Hematopoietic multipotent progenitor cell treated with erythropoietin and hydrocortisone succinate and interleukin-3 and kit ligand, for 4 days (in vitro differentiated cells): ENCODE measurements at regions not wholly inside any gene's neighbourhood (a gene's known extent, or its start where the extent isn't known, plus 50 kb on each side); places are given as distances from the start of the nearest gene placed in this dataset.
A peak's percentile ranks its signal among the peaks of the same experiment; 100 is the strongest.
"Not testable (repeated sequence)": the region's sequence is repeated elsewhere in the genome, so short reads cannot be mapped to it uniquely, and the experiment has no call there.

Experiments used
- DNase-seq: peaks from one replicate; pipeline ENCODE4 v3.0.0-alpha.2; 2015

DNA sequence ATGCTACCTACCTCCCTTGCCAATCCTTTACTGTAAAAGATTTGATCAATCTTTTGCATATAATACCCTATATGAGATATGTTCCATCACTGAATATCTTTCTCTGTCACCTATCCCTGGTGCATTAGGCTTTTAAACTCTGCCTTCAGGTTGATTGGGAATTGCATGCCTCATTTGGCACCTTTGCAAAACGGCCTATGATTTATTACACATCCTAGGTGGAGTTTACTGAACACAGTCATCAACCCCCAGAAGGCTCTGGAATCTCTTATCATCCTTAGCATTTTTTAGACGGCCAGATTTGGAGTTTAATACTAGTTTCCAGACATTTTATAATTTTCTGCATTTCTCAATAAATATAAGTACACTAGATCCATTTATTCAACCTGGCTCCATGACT is 448.4 kb upstream of the SLC10A2 start:
- no peak for DNase-seq

DNA sequence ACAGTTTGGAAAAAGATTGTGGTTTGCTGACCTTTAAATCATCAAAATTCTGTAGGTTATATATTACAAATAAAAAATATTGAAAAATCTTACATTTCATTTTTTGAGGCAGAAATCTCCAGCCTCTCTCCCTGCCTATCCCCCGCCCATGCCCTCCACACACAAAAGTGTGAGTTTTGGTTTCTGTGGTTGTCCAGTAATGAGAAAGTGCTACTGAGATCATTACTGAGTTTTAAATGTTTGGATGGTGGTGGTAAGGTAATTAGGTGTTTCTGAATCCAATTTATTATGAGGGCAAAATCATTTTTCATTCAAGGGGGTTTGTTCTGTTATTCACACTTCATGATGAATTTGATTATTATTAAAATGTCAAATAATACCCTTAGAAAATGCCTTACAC is 448.0 kb upstream of the SLC10A2 start:
- DNase-seq = no peak

DNA sequence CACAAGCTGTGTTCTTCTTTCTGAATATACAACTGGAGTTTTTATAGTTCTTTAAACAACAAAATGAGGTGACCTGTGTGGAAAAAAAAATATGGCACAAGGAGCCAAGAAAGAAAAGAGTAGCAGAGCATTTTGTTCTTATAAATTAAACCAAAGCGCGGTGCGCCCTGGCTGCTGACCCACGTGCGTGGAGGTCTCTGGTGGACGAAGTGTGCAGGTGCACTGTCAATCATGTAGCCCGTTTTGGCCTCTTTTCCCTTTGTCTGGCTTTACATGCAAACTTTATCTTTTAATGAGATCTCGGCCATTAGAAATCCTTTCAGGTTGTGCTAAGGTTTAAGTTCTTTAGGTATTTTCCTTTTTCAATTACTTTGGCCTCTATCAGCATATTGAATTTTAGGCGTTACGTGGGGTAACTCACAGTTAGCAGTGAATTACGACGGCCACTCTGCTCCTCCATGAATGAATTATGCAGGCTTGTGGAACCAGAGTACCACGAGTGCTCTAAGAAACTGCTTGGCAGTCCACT is 443.9 kb upstream of the SLC10A2 start:
- no peak for DNase-seq

DNA sequence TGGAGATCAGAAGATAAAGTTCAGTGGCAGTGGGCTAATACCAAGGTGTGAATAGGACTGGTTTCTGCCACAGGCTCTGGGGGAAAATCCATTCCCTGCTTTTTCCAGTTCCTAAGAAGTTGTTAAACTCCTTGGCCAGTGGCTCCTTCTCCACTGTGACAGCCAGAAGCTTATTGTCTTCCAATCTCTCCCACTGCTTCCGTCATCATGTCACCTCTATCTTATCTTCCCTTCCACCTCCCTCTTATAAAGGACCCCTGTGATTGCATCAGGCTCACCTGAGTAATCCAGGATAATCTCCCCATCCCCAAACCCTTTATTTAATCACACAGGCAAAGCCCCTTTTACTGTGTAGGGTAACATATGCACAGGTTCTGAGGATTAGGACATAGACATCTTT is 431.2 kb upstream of the SLC10A2 start:
- no peak for DNase-seq

DNA sequence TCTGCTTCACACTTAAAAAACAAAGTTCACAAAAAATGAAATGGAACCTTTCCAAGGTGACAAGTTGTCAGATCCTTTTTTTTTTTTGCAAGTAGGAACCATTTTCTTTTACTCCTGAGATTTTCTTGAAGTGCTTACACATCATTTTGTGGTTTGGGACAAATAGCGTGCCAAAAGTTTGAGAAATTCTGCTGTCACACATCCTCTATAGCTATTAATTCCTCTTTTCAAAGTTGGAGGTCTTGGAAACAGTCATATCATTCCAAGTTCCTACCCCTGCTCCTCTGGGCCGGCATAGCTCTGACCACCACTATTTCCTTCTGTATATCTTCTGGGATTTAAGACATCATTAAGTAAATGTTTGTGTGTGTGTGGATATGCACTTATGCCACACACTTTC is 421.6 kb upstream of the SLC10A2 start:
- DNase-seq = peak; percentile 14

DNA sequence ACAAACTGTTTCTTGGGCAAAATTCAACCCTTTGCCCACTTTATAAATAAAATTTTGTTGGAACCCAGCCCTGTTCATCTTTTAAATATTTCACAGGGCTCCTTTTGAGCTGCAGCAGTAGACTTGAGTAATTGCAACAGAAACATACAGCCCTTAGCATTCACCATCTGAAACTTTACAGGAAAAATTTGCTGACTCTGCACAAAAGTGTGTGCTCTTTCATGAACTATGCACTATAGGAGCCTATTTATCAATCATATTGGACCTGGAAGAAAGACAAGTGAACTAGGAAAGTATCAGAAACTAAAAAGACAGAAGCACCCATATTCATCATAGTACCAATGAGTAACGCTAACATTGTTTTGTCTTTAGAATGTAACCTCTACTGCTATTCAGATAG is 406.9 kb upstream of the SLC10A2 start:
- no peak for DNase-seq

DNA sequence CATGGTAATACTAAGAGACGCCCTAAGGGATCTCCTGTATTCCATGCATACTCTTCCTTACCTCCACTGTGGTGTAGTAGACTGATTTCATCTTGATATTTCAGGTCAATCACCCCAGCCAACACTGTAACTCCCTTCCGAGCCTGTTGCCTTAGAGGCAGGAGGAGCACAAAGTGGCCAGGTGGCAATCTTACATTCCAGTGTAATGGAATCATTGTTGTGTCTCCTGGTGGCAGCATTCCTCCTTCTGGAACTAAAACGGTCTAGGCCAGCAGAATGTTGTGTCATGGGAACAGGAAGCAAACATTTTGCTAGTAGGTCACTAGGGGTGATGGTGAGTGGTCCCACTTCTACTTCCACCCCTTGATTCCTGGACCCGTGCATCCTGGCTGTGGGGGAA is 405.7 kb upstream of the SLC10A2 start:
- no peak for DNase-seq

DNA sequence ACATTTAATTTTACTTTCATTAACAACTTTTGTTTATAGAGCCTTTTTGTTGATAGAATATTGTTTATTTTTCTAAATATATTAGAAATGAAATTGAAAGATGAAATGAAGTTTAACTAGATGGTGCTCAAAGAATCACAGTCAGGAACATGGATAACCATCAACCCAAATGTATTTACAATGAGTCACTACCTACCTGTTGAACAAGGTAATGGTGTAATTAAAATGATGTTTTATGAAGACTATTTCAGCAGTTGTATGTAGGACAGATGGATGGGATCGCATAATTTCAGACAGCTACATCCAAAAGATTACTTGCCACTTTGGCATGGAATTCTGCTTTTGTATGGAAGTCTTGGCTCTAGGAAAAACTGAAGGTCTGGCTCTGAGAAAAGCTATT is 403.6 kb upstream of the SLC10A2 start:
- DNase-seq = no peak

DNA sequence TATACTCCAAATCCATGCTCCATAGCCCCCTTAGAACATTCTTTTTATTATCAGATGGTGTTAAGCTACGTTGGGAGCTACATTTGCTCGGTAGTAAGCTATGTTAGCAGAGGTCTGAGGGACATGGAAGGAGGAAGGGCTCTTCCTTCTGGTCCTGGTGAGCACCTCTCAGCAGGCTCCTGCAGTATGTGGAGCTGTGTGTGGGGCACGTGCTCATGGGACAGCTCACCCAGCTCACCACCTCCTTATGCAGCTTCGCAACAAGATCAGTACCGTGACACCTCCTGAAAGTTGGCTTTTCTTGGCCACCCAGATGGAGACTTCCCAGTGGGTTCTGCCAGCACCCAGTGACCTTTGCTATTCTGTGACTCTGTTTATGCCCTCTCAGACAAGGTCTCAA is 400.5 kb upstream of the SLC10A2 start:
- no peak for DNase-seq

DNA sequence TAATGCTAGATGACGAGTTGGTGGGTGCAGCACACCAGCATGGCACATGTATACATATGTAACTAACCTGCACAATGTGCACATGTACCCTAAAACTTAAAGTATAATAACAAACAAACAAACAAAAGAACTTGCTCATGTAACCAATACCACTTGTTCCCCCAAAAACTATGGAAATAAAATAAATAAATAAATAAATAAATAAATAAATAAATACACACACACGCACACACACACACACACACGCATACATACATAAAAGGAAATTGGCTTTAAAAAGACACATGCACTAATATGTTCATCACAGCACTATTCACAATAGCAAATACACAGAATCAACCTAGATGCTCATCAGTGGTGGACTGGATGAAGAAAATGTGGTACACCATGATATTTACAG is 394.0 kb upstream of the SLC10A2 start:
- not testable (repeated sequence) for DNase-seq

DNA sequence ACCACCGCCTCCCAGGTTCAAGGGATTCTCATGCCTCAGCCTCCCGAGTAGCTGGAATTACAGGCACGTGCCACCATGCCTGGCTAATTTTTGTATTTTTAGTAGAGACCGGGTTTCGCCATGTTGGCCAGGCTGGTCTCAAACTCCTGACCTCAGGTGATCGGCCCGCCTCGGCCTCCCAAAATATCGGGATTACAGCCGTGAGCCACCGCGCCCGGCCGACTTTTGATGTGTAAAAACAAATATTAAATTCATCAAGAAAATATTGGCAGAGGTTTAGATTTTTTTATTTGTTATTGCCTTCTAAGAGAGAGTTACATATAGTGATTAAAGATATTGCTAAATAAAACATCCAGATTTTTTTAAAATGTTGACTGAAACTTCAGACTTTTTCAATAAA is 390.8 kb upstream of the SLC10A2 start:
- DNase-seq = not testable (repeated sequence)

DNA sequence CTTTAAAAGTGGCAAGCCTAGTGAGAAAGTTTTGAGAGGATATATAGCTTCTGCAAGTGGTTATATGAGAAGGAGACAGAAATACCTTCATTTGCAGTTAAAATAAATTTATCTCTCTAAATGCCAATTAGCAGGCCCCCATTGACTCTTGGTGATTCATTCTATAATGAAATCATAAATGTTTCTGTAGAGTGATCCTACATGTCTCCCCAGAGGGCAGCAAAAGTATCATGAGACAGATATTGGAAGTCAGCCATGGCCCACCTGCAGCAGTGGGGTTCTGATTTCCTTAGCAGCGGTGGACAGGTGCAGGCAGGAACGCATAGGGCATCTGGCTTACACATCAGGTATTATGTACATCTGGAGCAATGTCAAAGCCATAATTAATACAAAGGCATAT is 385.4 kb upstream of the SLC10A2 start:
- no peak for DNase-seq

DNA sequence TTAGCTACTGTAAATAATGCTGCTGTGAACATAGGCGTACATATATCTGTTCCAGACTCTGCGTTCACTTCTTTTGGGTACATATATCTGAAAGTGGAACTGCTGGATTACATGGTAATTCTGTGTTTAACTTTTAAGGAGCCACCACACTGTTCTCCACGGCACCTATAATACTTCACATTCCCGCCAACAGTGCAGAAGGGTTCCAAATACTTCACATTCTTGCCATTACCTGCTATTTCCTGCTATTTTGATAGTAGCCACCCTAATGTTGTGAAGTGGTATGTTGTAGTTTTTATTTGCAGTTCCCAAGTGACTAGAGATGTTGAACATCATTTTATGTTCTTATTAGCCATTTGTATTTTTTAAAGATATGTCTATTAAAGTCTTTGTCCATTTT is 377.4 kb upstream of the SLC10A2 start:
- DNase-seq = no peak

DNA sequence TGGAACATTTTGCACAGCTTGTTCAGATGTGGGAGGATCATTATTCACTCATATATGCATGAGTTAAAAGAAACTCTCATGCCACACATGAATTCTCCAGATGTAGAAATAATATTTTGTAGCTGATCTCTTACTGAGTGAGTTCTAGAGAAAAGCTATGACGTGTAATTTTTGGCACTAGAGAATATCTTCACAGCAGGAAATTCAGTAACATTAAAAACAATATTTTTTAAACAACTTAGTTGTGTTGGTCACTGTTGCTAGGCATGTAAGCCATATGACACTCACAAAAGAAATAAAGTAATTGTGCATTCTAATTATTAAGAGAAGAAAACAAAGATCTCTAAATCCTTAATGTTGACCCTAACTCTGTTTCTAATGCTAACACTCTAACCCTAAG is 371.4 kb upstream of the SLC10A2 start:
- no peak for DNase-seq

DNA sequence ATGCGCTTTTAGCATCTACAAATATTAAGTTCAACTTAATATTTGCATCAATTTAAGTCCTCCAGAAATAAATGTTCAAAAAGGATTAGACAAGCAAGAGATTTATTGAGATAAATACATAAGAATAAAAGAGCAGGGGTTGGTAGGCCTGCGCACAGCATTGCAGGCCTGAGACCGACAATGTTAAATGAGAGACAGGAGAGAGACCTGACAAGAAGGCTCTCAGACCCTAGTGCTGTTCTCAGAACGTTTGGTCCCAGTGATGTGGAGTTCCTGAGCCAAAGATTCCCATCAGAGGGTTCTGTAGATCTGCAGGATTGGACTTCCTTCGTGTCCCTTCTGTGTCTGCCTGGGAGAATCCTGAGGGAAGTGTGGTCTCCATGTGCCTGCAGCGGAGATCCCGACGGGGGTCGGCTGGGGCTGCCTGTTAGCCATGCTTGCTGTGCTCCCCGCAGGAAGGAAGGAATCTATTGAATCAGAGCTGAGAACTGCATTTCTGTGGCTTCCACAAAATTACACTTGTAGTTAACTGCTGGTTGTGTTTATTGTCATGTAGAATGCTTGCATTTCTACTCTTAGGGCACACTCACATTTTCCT is 369.9 kb upstream of the SLC10A2 start:
- no peak for DNase-seq

DNA sequence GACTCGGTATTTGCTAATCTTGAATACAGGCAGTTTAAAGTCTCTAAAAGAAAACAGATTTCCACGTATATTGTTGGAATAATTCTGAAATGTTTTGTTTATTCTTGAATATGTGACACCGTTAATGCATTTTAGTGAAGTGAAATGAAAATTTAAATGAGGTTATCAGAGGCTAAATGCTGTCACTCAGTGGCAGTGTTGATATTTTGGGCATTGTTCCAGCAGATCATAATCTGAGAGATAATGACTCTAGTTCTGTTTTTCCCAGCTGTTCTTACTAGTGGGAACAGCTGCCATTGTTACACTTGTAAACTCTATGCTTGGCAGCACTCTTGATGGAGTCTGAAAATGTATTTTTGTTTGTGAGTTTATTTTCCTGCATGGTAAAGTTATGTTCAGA is 365.6 kb upstream of the SLC10A2 start:
- peak; percentile 67 for DNase-seq

DNA sequence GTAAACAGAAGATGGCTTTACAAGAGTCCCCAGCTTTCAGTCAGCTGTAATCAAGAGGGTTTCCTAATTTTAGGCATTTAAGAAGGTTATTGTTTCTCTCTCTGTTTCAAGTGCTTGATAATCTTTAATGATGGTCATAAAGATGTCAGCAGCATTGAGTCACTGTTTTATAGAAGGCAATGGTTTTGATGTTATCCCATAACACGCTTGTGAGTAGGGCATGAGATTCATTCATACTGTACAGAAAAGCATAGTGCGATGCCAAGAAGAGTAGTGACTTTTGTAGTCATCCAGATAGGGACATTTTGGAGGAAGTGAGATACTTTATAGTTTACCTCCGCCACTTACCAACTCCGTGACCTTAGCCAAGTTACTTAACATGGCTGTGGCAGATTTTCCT is 364.2 kb upstream of the SLC10A2 start:
- DNase-seq = no peak

DNA sequence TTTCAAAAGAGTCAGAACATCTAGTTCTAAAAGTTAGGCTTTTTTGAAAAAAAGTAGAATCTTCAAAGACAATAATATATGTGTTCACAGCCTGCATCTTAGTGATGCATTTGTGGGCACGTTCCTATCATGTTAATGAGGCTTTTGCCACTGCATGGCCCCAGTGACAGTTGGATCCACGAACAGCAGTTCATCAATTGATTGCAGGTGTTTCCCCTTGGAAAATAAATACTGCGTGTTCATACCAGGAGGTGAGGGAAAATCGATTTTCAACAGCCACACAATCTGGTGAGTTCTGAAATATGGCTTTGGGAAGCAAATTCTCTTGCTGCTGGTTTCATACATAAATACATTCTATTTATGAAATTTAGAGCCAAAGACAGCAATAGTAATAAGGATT is 343.8 kb upstream of the SLC10A2 start:
- DNase-seq = no peak

DNA sequence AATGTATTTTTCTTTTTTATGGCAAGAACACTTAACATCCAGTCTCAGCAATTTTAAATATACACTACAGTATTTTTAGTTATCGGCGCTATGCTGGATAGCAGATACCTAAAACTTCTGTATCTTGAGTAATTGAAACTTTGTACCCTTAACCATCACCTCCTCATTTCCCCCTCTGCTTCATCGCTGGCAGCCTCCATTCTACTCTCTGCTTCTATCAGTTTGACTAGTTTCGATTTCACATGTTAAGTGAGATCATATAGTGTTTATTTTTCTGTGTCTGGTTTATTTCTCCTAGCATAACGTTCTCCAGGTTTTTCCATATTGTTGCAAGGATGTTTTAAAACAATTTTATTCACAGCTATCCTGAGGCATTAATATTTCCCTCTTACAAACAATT is 340.8 kb upstream of the SLC10A2 start:
- no peak for DNase-seq

DNA sequence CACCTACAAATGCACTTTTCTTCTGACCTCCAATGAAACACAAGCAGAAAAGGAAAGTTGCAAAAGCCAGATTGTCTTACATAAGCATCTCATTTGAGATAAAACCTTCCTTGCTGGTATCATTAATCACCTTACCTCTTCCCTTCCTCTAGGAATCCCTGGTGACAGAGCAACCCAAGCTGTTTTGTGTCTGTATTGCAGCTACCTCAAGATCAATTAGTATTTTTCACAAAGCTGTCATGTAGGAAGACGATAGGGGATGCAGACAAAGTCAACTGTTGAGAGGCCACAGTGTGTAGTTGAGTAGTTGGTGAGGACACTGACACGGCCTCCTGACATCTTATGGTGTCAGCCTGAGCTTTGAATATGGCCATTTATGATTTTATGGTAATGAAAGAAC is 339.1 kb upstream of the SLC10A2 start:
- DNase-seq = no peak

DNA sequence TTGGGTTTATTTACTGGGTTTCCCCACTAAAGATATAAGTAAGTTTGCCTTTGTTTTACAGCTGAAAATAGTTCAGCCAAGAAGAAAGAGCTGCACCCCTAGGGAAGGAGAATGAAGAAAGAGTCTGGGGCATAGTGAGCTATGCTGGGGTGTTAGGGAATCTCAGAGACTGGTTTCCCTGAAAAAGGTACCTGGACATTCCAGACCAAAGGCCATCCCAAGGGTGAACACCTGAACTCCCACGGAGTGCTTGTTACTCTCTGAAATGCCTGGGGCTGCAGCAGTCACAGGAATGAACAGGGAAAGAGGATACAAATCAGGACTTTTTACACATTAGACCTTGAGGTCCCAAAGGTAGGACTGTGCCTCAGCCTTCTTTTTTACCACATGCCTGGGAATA is 337.6 kb upstream of the SLC10A2 start:
- no peak for DNase-seq

DNA sequence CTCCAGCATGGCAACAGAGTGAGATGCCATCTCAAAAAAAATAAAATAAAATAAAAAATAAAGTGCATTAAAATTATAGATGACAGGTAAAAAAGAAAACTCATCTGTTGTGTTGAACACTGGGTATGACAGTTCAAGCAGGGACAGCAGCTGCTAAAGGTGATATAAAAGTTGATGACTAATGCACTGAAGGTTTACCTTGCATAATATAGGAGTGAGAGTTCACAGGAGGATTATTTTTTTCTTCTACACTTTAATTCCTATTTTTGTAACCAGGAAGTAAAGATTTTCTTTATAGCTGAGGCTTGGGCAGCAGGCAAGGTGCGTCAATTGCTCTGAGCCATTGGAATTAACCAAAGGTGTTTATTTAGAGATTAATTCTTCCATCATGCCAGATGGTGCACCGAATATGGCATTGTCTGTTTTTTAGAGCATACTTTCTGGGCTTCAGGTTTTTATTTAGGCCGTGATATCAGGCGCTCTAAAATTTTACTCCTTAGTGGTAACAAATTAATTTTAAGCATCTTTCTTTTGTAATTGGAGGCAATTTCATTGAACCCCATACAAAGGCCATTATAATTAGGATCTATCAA is 337.0 kb upstream of the SLC10A2 start:
- no peak for DNase-seq

DNA sequence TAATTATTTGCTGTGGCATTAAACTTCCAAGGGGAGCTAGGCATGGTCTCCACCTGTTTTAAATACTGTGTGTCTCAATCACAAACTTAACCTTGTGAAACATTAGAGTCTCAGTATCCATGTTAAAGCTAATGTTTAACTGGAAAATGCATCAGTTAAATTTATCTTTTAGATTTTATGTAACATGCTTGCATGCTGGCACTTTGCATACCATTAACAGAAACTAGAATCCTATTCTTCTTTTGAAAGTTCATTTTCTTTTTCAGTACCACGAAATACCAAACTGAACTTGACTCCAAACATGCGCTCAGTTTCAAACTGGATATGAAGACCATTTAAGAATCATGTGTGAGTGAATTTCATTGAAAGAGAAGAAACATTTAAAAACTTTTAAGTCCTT is 328.9 kb upstream of the SLC10A2 start:
- no peak for DNase-seq

DNA sequence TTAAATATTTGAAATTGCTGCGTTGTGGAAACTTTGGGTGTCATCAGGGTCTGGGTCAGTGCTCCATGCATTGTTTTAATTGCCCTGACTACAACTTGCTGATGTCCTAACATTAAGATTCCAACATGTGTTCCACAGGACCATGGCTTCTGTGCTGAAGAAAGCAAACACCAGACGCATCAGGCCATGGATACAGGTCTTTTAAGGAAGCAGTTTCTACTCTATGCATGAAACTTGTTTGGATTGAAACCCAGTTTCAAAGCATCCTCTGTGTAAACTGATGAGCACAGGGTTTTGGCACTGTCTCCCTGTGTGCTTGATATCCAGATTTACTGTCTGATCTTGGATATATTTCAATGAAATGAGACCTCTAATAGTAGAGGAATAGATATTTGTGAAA is 328.4 kb upstream of the SLC10A2 start:
- no peak for DNase-seq

DNA sequence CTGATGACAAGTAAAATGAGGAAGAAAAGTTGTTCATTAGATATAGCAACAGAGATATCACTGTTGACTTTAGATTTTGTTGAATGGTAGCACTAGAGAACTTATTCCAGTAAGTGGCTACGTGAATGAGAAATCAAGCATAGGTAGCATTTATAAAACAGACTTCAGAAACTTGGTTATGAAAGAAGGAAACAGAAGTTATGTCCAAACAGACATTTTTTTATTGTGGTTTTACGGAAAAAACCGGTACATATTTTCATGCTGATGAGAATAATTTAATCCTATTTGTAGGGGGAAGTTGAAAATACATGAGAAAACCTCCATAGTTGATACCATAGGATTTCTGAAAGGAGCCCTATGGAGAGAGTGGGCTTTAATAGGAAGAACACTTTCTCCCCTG is 325.7 kb upstream of the SLC10A2 start:
- DNase-seq = peak; percentile 18
